ENCODE measurements at regions not wholly inside any gene's neighbourhood (a gene's known extent, or its start where the extent isn't known, plus 50 kb on each side); places are given as distances from the start of the nearest gene placed in this dataset.
"Not testable (repeated sequence)": the region's sequence is repeated elsewhere in the genome, so short reads cannot be mapped to it uniquely, and the experiment has no call there.

DNA sequence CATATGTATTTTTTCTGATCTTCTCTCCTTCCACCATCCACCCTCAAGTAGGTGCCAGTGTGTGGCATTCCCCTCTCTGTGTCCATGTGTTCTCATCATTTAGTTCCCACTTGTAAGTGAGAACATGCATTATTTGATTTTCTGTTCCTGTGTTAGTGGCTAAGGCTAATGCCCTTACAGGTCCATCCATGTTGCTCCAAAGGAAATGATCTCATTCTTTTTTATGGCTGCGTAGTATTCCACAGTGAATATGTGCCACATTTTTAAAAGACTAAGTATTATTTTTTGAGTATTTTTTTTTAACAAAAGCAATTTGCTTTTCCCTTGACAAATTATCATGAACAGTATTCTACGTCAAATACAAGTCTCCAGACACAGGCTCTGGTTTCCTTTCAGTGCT lies 86.4 kb upstream of the ZNF746 start:
- ATAC-seq (ENCODE audit: low FRiP score) (no peak), DNase-seq (ENCODE audit: low spot score) (no peak)
- TF ChIP-seq CTCF (IDR thresholded peaks at IDR 0.05), result no peak

- ATAC-seq (ENCODE audit: low FRiP score) (no peak), DNase-seq (ENCODE audit: low spot score) (no peak)
- no peak for TF ChIP-seq CTCF (IDR thresholded peaks at IDR 0.05)
Measured at GRCh38 chr7:149580328-149580727, 82.7 kb upstream of the ZNF746 start.

- not testable (repeated sequence) for ATAC-seq (ENCODE audit: low FRiP score); DNase-seq (ENCODE audit: low spot score)
Measured at GRCh38 chr7:149579365-149579764, 81.8 kb upstream of the ZNF746 start.

GRCh38 chr7:149574428-149574827 lies 76.8 kb upstream of the ZNF746 start:
- DNase-seq (ENCODE audit: low spot score); ATAC-seq (ENCODE audit: low FRiP score): not testable (repeated sequence)

- no peak for DNase-seq (ENCODE audit: low spot score)
- ATAC-seq (ENCODE audit: low FRiP score), result no peak
- no peak for TF ChIP-seq CTCF (IDR thresholded peaks at IDR 0.05)
Measured at GRCh38 chr7:149573519-149573918, 75.9 kb upstream of the ZNF746 start.

- not testable (repeated sequence) for ATAC-seq (ENCODE audit: low FRiP score)
Measured at GRCh38 chr7:149572920-149573319, 75.3 kb upstream of the ZNF746 start.

GRCh38 chr7:149570784-149571183 lies 73.2 kb upstream of the ZNF746 start:
- ATAC-seq (ENCODE audit: low FRiP score), result no peak
- no peak for DNase-seq (ENCODE audit: low spot score)
- TF ChIP-seq CTCF (IDR thresholded peaks at IDR 0.05), result no peak

More at GRCh38 chr7:149572920-149573319, 75.3 kb upstream of the ZNF746 start:
- DNase-seq (ENCODE audit: low spot score), result not testable (repeated sequence)

GRCh38 chr7:149569726-149570422 lies 72.3 kb upstream of the ZNF746 start:
- ATAC-seq (ENCODE audit: low FRiP score) (no peak), DNase-seq (ENCODE audit: low spot score) (no peak)
- TF ChIP-seq CTCF (IDR thresholded peaks at IDR 0.05), result no peak
